ENCODE measurements at regions not wholly inside any gene's neighbourhood (a gene's known extent, or its start where the extent isn't known, plus 50 kb on each side); places are given as distances from the start of the nearest gene placed in this dataset.

GRCh38 chr21:32131164-32131563 is 147.7 kb downstream of the MIS18A start:
- WGBS, 2 donors = 44% methylated on average over 7 of the region's 7 CpGs
- H3K4me3 ChIP-seq (ENCODE audit: low read depth, poor library complexity, severe bottlenecking) = no peak overlapping the region
- intact Hi-C loops (cut with DNase I; ENCODE audit: low total_unique reads) = no loop called here
- DNase-seq (ENCODE audit: low spot score in 2 of 2) = no peak
- TF ChIP-seq, protein P1, sequence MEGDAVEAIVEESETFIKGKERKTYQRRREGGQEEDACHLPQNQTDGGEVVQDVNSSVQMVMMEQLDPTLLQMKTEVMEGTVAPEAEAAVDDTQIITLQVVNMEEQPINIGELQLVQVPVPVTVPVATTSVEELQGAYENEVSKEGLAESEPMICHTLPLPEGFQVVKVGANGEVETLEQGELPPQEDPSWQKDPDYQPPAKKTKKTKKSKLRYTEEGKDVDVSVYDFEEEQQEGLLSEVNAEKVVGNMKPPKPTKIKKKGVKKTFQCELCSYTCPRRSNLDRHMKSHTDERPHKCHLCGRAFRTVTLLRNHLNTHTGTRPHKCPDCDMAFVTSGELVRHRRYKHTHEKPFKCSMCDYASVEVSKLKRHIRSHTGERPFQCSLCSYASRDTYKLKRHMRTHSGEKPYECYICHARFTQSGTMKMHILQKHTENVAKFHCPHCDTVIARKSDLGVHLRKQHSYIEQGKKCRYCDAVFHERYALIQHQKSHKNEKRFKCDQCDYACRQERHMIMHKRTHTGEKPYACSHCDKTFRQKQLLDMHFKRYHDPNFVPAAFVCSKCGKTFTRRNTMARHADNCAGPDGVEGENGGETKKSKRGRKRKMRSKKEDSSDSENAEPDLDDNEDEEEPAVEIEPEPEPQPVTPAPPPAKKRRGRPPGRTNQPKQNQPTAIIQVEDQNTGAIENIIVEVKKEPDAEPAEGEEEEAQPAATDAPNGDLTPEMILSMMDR (IDR thresholded peaks at IDR 0.05) = no peak
- TF ChIP-seq POLR2A (IDR thresholded peaks at IDR 0.05) = no peak

GRCh38 chr21:32130031-32130891 is 148.6 kb downstream of the MIS18A start:
- intact Hi-C loops (cut with DNase I; ENCODE audit: low total_unique reads) = no loop called here
- 89 to 93% methylated on average over 5 of the region's 5 CpGs for WGBS, 2 donors
- TF ChIP-seq, protein P1 (IDR thresholded peaks at IDR 0.05) = no peak
- no peak for TF ChIP-seq POLR2A (IDR thresholded peaks at IDR 0.05)
- no peak for DNase-seq (ENCODE audit: low spot score in 2 of 2)
- H3K4me3 ChIP-seq (ENCODE audit: low read depth, poor library complexity, severe bottlenecking) = no peak overlapping the region

DNA sequence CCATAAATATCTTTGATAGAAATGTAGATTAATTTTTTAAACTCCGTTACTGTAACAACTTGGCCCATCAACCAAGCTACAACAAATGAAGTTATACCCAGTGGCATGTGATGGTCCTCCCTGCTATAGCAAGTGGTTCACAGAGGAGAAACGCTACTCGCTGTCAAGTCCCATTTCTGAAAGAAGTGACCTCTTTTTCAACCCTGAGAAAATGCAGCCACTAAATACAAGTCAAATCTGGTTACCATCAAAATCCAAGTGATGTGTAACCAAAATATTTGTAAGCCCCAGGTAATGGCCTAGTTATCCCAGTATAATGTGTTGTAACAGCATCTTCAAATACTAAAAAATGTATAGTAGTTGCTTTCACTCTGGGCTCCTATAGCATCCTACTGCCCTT is 151.8 kb downstream of the MIS18A start:
- DNase-seq (ENCODE audit: low spot score in 2 of 2) = no peak
- intact Hi-C loops (cut with DNase I; ENCODE audit: low total_unique reads) = no loop called here
- no peak overlapping the region for H3K4me3 ChIP-seq (ENCODE audit: low read depth, poor library complexity, severe bottlenecking)
- WGBS, 2 donors = 85 to 89% methylated on average over 3 of the region's 3 CpGs
- no peak for TF ChIP-seq POLR2A (IDR thresholded peaks at IDR 0.05)
- TF ChIP-seq, protein P1 (IDR thresholded peaks at IDR 0.05) = no peak

- TF ChIP-seq POLR2A (IDR thresholded peaks at IDR 0.05) = no peak
- TF ChIP-seq, protein P1 (IDR thresholded peaks at IDR 0.05) = no peak
- 91 to 93% methylated on average over 2 of the region's 2 CpGs for WGBS, 2 donors
- intact Hi-C loops (cut with DNase I; ENCODE audit: low total_unique reads) = no loop called here
Measured at GRCh38 chr21:32122082-32122481, 156.8 kb downstream of the MIS18A start.

GRCh38 chr21:32120230-32120629 is 158.6 kb downstream of the MIS18A start:
- intact Hi-C loops (cut with DNase I; ENCODE audit: low total_unique reads) = no loop called here
- WGBS, 2 donors = 83 to 88% methylated on average over 3 of the region's 3 CpGs
- no peak for TF ChIP-seq POLR2A (IDR thresholded peaks at IDR 0.05)
- TF ChIP-seq, protein P1 (IDR thresholded peaks at IDR 0.05) = no peak

More at GRCh38 chr21:32122082-32122481, 156.8 kb downstream of the MIS18A start:
- no peak overlapping the region for H3K4me3 ChIP-seq (ENCODE audit: low read depth, poor library complexity, severe bottlenecking)
- DNase-seq (ENCODE audit: low spot score in 2 of 2) = no peak

More at GRCh38 chr21:32120230-32120629, 158.6 kb downstream of the MIS18A start:
- no peak for DNase-seq (ENCODE audit: low spot score in 2 of 2)
- H3K4me3 ChIP-seq (ENCODE audit: low read depth, poor library complexity, severe bottlenecking) = no peak overlapping the region

Measured in lower leg skin (tissue), 4 donors.